HEK293 (cell line): ENCODE measurements at regions not wholly inside any gene's neighbourhood (a gene's known extent, or its start where the extent isn't known, plus 50 kb on each side); places are given as distances from the start of the nearest gene placed in this dataset.

Experiments
- CTCF ChIA-PET: fragments of 350-600 bp; formaldehyde crosslinking; extraction: SDS; loops from one replicate; lab custom pipeline; 2021; ENCODE audit warnings: antibody characterized with exemption; lab: Yijun Ruan, JAX
- POLR2A ChIA-PET: fragments of 300-600 bp; formaldehyde crosslinking; extraction: SDS; loops from one replicate; lab custom pipeline; 2020; ENCODE audit warnings: antibody characterized with exemption, inconsistent platforms; lab: Yijun Ruan, JAX
- H3K27ac ChIP-seq: fragments of 200-500 bp; sonication (Bioruptor generic); 2 replicates; pipeline ENCODE4 v1.5.1; 2014; ENCODE audit warnings: low read depth, low read length, control low read depth, inconsistent platforms; ENCODE audit errors: extremely low read depth
- H3K36me3 ChIP-seq, 2 experiments: fragments of 200-500 bp in 1 of 2; sonication (Bioruptor generic) in 1 of 2; 1 replicate in 1 of 2; 2 replicates in 1 of 2; pipeline ENCODE4 v1.5.1; 2014 to 2017; ENCODE audit warnings: inconsistent platforms in 2 of 2, low read length in 2 of 2; ENCODE audit not compliant: control insufficient read depth in 2 of 2, insufficient read depth in 1 of 2
- H3K4me1 ChIP-seq: fragments of 200-500 bp; sonication (Bioruptor generic); 2 replicates; pipeline ENCODE4 v1.5.1; 2014; ENCODE audit warnings: mild to moderate bottlenecking, low read length, inconsistent platforms; ENCODE audit not compliant: control insufficient read depth, insufficient read depth
- H3K4me3 ChIP-seq: 2 replicates; pipeline ENCODE4 v1.5.1; 2011; ENCODE audit warnings: low read depth, mild to moderate bottlenecking, control low read depth, low read length, moderate library complexity
- H3K9me3 ChIP-seq: fragments of 200-500 bp; sonication (Bioruptor generic); 2 replicates; pipeline ENCODE4 v1.5.1; 2014; ENCODE audit warnings: low read depth, low read length, inconsistent platforms; ENCODE audit not compliant: control insufficient read depth, insufficient read depth
- AEBP2 ChIP-seq: fragments of 450-650 bp; formaldehyde crosslinking; IDR thresholded peaks from 2 replicates; pipeline ENCODE4 v1.5.1; 2016; ENCODE audit warnings: missing biosample characterization, missing genetic modification characterization, borderline replicate concordance
- PRDM2 ChIP-seq: fragments of 450-650 bp; formaldehyde crosslinking; IDR thresholded peaks from 2 replicates; pipeline ENCODE4 v1.5.1; 2016; ENCODE audit warnings: missing biosample characterization, missing genetic modification characterization, borderline replicate concordance
- SP7 ChIP-seq: fragments of 450-650 bp; formaldehyde crosslinking; IDR thresholded peaks from 2 replicates; pipeline ENCODE4 v1.5.1; 2016; ENCODE audit warnings: missing biosample characterization, missing genetic modification characterization
- YY2 ChIP-seq: fragments of 450-650 bp; formaldehyde crosslinking; IDR thresholded peaks from 2 replicates; pipeline ENCODE4 v1.5.1; 2016; ENCODE audit warnings: missing biosample characterization, missing genetic modification characterization
- ZNF138 ChIP-seq: fragments of 450-650 bp; formaldehyde crosslinking; IDR thresholded peaks from 2 replicates; pipeline ENCODE4 v1.5.1; 2016; ENCODE audit warnings: missing biosample characterization, missing genetic modification characterization, borderline replicate concordance
- ZNF148 ChIP-seq: fragments of 450-650 bp; formaldehyde crosslinking; IDR thresholded peaks from 2 replicates; pipeline ENCODE4 v1.5.0; 2017; ENCODE audit warnings: missing biosample characterization, missing genetic modification characterization, borderline replicate concordance
- ZNF16 ChIP-seq: fragments of 450-650 bp; formaldehyde crosslinking; IDR thresholded peaks from 2 replicates; pipeline ENCODE4 v1.5.1; 2016; ENCODE audit warnings: low read depth, missing biosample characterization, missing genetic modification characterization
- ZNF221 ChIP-seq: fragments of 450-650 bp; formaldehyde crosslinking; IDR thresholded peaks from 2 replicates; pipeline ENCODE4 v1.5.1; 2017; ENCODE audit warnings: missing biosample characterization, missing genetic modification characterization, borderline replicate concordance
- ZNF658 ChIP-seq: fragments of 450-650 bp; formaldehyde crosslinking; IDR thresholded peaks from 2 replicates; pipeline ENCODE4; 2016; ENCODE audit warnings: missing biosample characterization, missing genetic modification characterization
- ZNF670 ChIP-seq: fragments of 450-650 bp; formaldehyde crosslinking; IDR thresholded peaks from 2 replicates; pipeline ENCODE4 v1.5.1; 2016; ENCODE audit warnings: missing biosample characterization, missing genetic modification characterization, low read depth
- ZXDB ChIP-seq: fragments of 450-650 bp; formaldehyde crosslinking; IDR thresholded peaks from 2 replicates; pipeline ENCODE4 v1.5.1; 2016; ENCODE audit warnings: missing biosample characterization, missing genetic modification characterization

GRCh38 chr5:142428036-142428772 is 103.4 kb upstream of the SPRY4 start:
- Histone ChIP-seq H3K9me3 (no peaks in the 10 kb centered on the region), H3K27ac (no peak overlapping the region), H3K36me3 (no peaks in the 10 kb centered on the region), H3K4me1 (peaks cover 4% of the 10 kb centered on the region; the same call in 1 of the 2 replicates), H3K4me3 (no peak overlapping the region)
- ChIA-PET CTCF (interaction anchor here (0.5 to 0.6 kb wide), 2 partner anchors 633 to 1183 kb away, joined by 3 read pairs; no protein-coding TSS in a partner anchor), POLR2A (no interaction called here)
- TF ChIP-seq ZNF16 (tag by site-specific recombination): no peak
- no peak for TF ChIP-seq ZNF670 (tag by site-specific recombination)
- TF ChIP-seq AEBP2: no peak
- TF ChIP-seq ZNF148: no peak
- no peak for TF ChIP-seq ZNF221 (tag by site-specific recombination)

- H3K9me3 ChIP-seq: no peaks in the 10 kb centered on the region
- TF ChIP-seq SP7 (no peak), ZXDB (tag by site-specific recombination) (no peak), PRDM2 (tag by site-specific recombination) (no peak), ZNF658 (tag by site-specific recombination) (no peak), YY2 (tag by site-specific recombination) (no peak), ZNF138 (tag by site-specific recombination) (no peak)
- TF ChIP-seq, all 188 proteins: peak for 0
- ChIA-PET CTCF (no interaction called here), POLR2A (no interaction called here)
- H3K4me1 ChIP-seq: peaks cover 2% of the 10 kb centered on the region; the same call in 1 of the 2 replicates
- H3K36me3 ChIP-seq: no peaks in the 10 kb centered on the region
- no peak overlapping the region for H3K27ac ChIP-seq
- no peak overlapping the region for H3K4me3 ChIP-seq
Observed at GRCh38 chr5:142427529-142427928, 102.7 kb upstream of the SPRY4 start.
